ENCODE measurements at regions not wholly inside any gene's neighbourhood (a gene's known extent, or its start where the extent isn't known, plus 50 kb on each side); places are given as distances from the start of the nearest gene placed in this dataset.

DNA sequence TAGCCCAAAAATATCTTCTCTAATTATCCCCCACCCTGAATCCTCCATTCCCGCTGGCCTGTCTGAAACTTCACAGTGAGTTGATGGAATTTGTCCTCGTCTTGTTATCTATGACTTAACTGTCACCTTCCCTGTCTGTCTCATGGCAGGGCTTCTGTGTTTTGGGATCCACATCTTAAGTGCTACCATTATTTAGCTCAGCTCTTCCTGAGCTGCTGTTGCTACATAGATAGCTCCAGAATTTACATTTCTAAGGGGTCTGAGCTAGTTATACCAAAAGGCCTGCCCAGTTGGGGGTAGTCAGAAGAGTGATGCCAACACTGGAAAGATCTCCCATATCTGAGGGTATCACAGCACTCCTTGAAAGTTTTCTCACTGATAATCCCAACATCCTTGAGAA, 57.0 kb upstream of the CDKN3 start:
- CTCF ChIA-PET (ENCODE audit: partially characterized antibody): interaction anchor here (2.1 kb wide), 1 partner anchor 8 kb away, joined by 8 read pairs; no protein-coding TSS in a partner anchor
- H3K9me3 Mint-ChIP-seq: no peaks in the 10 kb centered on the region
- POLR2A ChIA-PET (ENCODE audit: partially characterized antibody): no interaction called here
- peaks cover 2 to 7% of the 10 kb centered on the region in 2 donors for H3K27me3 Mint-ChIP-seq
- H3K27me3 ChIP-seq (ENCODE audit: insufficient read depth, low read length): no peaks in the 10 kb centered on the region
- intact Hi-C loops (cut with micrococcal nuclease): no loop called here
- no peaks in the 10 kb centered on the region for H3K4me1 Mint-ChIP-seq
- H3K27ac Mint-ChIP-seq: no peak overlapping the region
- no peak overlapping the region for H3K4me3 ChIP-seq (ENCODE audit: low read length in 2 of 2)
- H3K36me3 ChIP-seq (ENCODE audit: insufficient read depth, low read length): no peaks in the 10 kb centered on the region
- no peak for DNase-seq
- H3K36me3 Mint-ChIP-seq: no peaks in the 10 kb centered on the region
- H3K9me3 ChIP-seq (ENCODE audit: control insufficient read depth in 1 of 2, low read length in 2 of 2): no peaks in the 10 kb centered on the region
- no peaks in the 10 kb centered on the region for H3K4me1 ChIP-seq (ENCODE audit: insufficient read depth, low read length)
- no peak overlapping the region for H3K4me3 Mint-ChIP-seq
- no peak overlapping the region for H3K27ac ChIP-seq (ENCODE audit: low read depth, low read length)

DNA sequence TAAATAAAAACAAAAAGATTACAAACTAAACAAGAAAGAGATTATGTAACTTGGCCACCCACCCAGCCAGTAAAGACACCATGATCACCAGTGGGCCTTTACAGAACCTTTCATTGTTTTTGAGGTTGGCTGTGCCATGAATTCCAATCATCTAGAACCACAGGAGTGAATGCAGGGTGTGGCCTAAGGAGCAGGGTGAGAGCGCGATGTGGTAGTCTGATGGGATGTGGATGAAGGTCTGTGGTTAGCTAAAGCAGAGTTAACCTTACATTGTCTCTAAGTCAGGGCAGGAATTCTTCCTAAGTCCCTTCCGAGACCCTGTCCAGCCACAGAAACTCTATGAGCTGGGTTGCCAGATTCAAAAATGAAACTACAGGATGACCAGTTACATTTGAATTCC, 54.0 kb upstream of the CDKN3 start:
- no peak overlapping the region for H3K27ac Mint-ChIP-seq
- intact Hi-C loops (cut with micrococcal nuclease): no loop called here
- no peaks in the 10 kb centered on the region for H3K36me3 Mint-ChIP-seq
- peaks cover 0 to 2% (median 0%) of the 10 kb centered on the region in 8 donors for H3K9me3 Mint-ChIP-seq
- no peak overlapping the region for H3K4me3 Mint-ChIP-seq
- no peaks in the 10 kb centered on the region for H3K4me1 Mint-ChIP-seq
- Histone ChIP-seq H3K4me1 (ENCODE audit: insufficient read depth, low read length) (no peaks in the 10 kb centered on the region), H3K27ac (ENCODE audit: low read depth, low read length) (no peak overlapping the region), H3K4me3 (ENCODE audit: low read length in 2 of 2) (no peak overlapping the region), H3K36me3 (ENCODE audit: insufficient read depth, low read length) (no peaks in the 10 kb centered on the region), H3K9me3 (ENCODE audit: control insufficient read depth in 1 of 2, low read length in 2 of 2) (no peaks in the 10 kb centered on the region), H3K27me3 (ENCODE audit: insufficient read depth, low read length) (no peaks in the 10 kb centered on the region)
- ChIA-PET POLR2A (ENCODE audit: partially characterized antibody) (no interaction called here), CTCF (ENCODE audit: partially characterized antibody) (no interaction called here)
- no peak for DNase-seq
- peaks cover 0 to 4% of the 10 kb centered on the region in 2 donors for H3K27me3 Mint-ChIP-seq

DNA sequence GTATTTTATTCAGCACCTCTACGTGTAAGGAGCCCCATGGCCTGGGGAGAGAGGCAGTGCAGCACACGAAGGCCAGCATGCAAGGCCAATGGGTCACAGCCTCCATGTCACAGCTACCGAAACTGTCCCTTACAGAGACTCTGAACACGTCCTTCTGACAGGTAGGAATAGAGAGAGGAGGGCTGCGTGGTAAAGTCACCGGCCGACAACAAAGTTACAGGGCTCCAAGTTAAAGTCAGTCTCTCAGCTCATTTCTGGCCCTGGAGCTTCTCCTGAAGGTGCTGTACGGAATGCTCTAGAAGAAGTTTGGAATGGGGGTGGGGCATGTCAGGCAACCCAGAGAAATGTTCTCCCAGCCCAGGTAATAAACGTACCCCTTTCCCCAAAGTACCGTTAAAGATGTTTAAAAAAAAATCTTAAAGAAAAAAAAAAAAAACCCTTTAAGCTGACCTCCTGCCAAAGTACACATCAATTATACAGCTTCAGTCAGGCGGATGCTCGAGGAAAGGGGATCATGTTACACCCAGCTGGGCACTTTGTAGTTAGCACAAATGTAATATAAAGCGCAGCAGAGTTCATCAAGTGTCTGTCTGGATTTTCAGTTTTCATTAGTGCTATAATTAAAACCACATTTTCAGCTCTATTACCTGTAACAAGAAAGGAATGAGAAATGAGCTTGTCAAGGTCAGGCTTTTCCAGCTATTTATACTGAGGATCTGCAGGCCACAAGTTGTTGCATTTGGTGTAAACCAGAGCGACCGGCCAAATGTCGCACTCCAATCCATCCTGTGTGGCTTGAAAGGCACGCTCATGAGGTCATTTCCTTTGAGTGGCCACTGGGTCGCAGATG, 53.3 kb upstream of the CDKN3 start:
- no peaks in the 10 kb centered on the region for H3K36me3 ChIP-seq (ENCODE audit: insufficient read depth, low read length)
- Mint-ChIP-seq H3K4me3 (no peak overlapping the region), H3K36me3 (no peaks in the 10 kb centered on the region), H3K27me3 (peaks cover 0 to 4% of the 10 kb centered on the region in 2 donors), H3K9me3 (peaks cover 0 to 2% (median 0%) of the 10 kb centered on the region in 8 donors), H3K27ac (no peak overlapping the region), H3K4me1 (peaks cover 0 to 2% (median 0%) of the 10 kb centered on the region in 4 donors)
- DNase-seq: no peak
- H3K4me1 ChIP-seq (ENCODE audit: insufficient read depth, low read length): no peaks in the 10 kb centered on the region
- ChIA-PET POLR2A (ENCODE audit: partially characterized antibody) (no interaction called here), CTCF (ENCODE audit: partially characterized antibody) (no interaction called here)
- no peak overlapping the region for H3K4me3 ChIP-seq (ENCODE audit: low read length in 2 of 2)
- no peak overlapping the region for H3K27ac ChIP-seq (ENCODE audit: low read depth, low read length)
- intact Hi-C loops (cut with micrococcal nuclease): no loop called here
- no peaks in the 10 kb centered on the region for H3K27me3 ChIP-seq (ENCODE audit: insufficient read depth, low read length)
- H3K9me3 ChIP-seq (ENCODE audit: control insufficient read depth in 1 of 2, low read length in 2 of 2): no peaks in the 10 kb centered on the region

DNA sequence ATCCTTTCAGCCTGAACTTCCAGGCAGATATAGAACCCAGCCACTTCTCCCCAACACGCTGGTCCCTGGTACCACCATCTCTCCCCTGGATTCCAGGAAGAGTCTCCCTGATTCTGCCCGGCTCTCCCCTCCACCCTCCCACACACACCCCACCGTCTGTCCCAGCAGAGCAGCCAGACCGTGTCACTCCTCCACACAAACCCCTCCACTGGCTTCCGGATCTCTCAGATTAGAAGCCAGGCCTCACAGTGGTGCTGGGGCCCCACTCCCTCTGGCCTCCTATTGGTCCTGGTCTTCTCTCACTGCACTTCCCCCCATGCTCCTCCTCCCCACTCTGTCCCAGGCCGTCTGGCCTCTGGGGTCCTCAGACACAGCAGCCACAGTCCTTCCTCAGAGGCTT, 52.4 kb upstream of the CDKN3 start:
- CTCF ChIA-PET (ENCODE audit: partially characterized antibody): no interaction called here
- H3K27ac Mint-ChIP-seq: no peak overlapping the region

DNA sequence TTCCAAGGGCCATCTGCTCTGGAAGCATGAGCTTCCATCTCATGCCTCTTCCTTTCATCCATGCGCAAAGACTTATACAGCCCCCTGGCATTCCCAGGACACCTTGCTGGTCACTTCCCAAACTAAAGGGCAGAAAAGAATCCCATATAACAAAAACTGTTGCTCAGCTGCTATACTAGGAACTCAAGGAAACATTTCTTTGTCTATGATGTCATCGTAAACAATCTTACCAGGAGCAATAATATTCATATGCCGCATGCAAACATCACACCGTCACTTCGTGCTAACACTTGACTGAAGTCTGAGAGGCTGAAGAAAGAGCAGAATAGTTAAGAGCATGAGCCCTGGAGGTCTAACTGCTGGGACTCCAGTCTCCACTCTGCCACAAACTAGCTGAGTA, 50.5 kb upstream of the CDKN3 start:
- Mint-ChIP-seq H3K4me1 (peaks cover 0 to 5% (median 1%) of the 10 kb centered on the region in 4 donors), H3K4me3 (no peak overlapping the region), H3K27me3 (peaks cover 3 to 10% of the 10 kb centered on the region in 2 donors), H3K36me3 (no peaks in the 10 kb centered on the region), H3K27ac (no peak overlapping the region), H3K9me3 (peaks cover 0 to 2% (median 0%) of the 10 kb centered on the region in 8 donors)
- no peak for DNase-seq
- Histone ChIP-seq H3K27me3 (ENCODE audit: insufficient read depth, low read length) (no peaks in the 10 kb centered on the region), H3K27ac (ENCODE audit: low read depth, low read length) (no peak overlapping the region), H3K4me3 (ENCODE audit: low read length in 2 of 2) (no peak overlapping the region), H3K4me1 (ENCODE audit: insufficient read depth, low read length) (no peaks in the 10 kb centered on the region), H3K36me3 (ENCODE audit: insufficient read depth, low read length) (no peaks in the 10 kb centered on the region), H3K9me3 (ENCODE audit: control insufficient read depth in 1 of 2, low read length in 2 of 2) (no peaks in the 10 kb centered on the region)
- CTCF ChIA-PET (ENCODE audit: partially characterized antibody): no interaction called here
- intact Hi-C loops (cut with micrococcal nuclease): loop anchor here (5.0 kb wide), 1 partner anchor 414 kb away; no protein-coding TSS in a partner anchor
- POLR2A ChIA-PET (ENCODE audit: partially characterized antibody): no interaction called here

More for the DNA sequence above, 52.4 kb upstream of the CDKN3 start:
- Histone ChIP-seq H3K27me3 (ENCODE audit: insufficient read depth, low read length) (no peaks in the 10 kb centered on the region), H3K4me1 (ENCODE audit: insufficient read depth, low read length) (no peaks in the 10 kb centered on the region), H3K36me3 (ENCODE audit: insufficient read depth, low read length) (no peaks in the 10 kb centered on the region), H3K27ac (ENCODE audit: low read depth, low read length) (no peak overlapping the region), H3K9me3 (ENCODE audit: control insufficient read depth in 1 of 2, low read length in 2 of 2) (no peaks in the 10 kb centered on the region), H3K4me3 (ENCODE audit: low read length in 2 of 2) (no peak overlapping the region)
- intact Hi-C loops (cut with micrococcal nuclease): no loop called here
- H3K4me3 Mint-ChIP-seq: no peak overlapping the region
- H3K27me3 Mint-ChIP-seq: peaks cover 0 to 7% of the 10 kb centered on the region in 2 donors
- H3K9me3 Mint-ChIP-seq: peaks cover 0 to 2% (median 0%) of the 10 kb centered on the region in 8 donors
- peaks cover 0 to 5% (median 1%) of the 10 kb centered on the region in 4 donors for H3K4me1 Mint-ChIP-seq
- DNase-seq: no peak
- H3K36me3 Mint-ChIP-seq: no peaks in the 10 kb centered on the region
- POLR2A ChIA-PET (ENCODE audit: partially characterized antibody): no interaction called here
